ENCODE measurements at regions not wholly inside any gene's neighbourhood (a gene's known extent, or its start where the extent isn't known, plus 50 kb on each side); places are given as distances from the start of the nearest gene placed in this dataset.
"Not testable (repeated sequence)": the region's sequence is repeated elsewhere in the genome, so short reads cannot be mapped to it uniquely, and the experiment has no call there.

- intact Hi-C loops (cut with DNase I), result no loop called here
- TF ChIP-seq POLR2A (IDR thresholded peaks at IDR 0.05), result no peak
- TF ChIP-seq, protein P1, sequence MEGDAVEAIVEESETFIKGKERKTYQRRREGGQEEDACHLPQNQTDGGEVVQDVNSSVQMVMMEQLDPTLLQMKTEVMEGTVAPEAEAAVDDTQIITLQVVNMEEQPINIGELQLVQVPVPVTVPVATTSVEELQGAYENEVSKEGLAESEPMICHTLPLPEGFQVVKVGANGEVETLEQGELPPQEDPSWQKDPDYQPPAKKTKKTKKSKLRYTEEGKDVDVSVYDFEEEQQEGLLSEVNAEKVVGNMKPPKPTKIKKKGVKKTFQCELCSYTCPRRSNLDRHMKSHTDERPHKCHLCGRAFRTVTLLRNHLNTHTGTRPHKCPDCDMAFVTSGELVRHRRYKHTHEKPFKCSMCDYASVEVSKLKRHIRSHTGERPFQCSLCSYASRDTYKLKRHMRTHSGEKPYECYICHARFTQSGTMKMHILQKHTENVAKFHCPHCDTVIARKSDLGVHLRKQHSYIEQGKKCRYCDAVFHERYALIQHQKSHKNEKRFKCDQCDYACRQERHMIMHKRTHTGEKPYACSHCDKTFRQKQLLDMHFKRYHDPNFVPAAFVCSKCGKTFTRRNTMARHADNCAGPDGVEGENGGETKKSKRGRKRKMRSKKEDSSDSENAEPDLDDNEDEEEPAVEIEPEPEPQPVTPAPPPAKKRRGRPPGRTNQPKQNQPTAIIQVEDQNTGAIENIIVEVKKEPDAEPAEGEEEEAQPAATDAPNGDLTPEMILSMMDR (IDR thresholded peaks at IDR 0.05), result no peak
- no peaks in the 10 kb centered on the region for H3K4me1 ChIP-seq
- H3K9me3 ChIP-seq, result no peaks in the 10 kb centered on the region
- DNase-seq (ENCODE audit: extremely low spot score in 2 of 2), result no peak
- H3K27ac ChIP-seq, result no peak overlapping the region
- H3K4me3 ChIP-seq, result no peak overlapping the region
- H3K36me3 ChIP-seq, result no peaks in the 10 kb centered on the region
- H3K27me3 ChIP-seq, result no peaks in the 10 kb centered on the region
These were observed 611.9 kb upstream of the MAP3K7 start for GRCh38 chr6:91198588-91199255.

- no peaks in the 10 kb centered on the region for H3K27me3 ChIP-seq
- H3K4me3 ChIP-seq, result no peak overlapping the region
- TF ChIP-seq, protein P1 (IDR thresholded peaks at IDR 0.05), result no peak
- TF ChIP-seq POLR2A (IDR thresholded peaks at IDR 0.05) (no peak), POLR2AphosphoS5 (IDR thresholded peaks at IDR 0.05; ENCODE audit: insufficient read depth in 1 of 2, low read depth in 1 of 2) (no peak)
- no peaks in the 10 kb centered on the region for H3K36me3 ChIP-seq
- no peak for DNase-seq (ENCODE audit: extremely low spot score in 2 of 2)
- H3K27ac ChIP-seq, result no peak overlapping the region
- intact Hi-C loops (cut with DNase I), result no loop called here
- no peaks in the 10 kb centered on the region for H3K9me3 ChIP-seq
- H3K4me1 ChIP-seq, result no peaks in the 10 kb centered on the region
These were observed 609.9 kb upstream of the MAP3K7 start for GRCh38 chr6:91196729-91197128.

DNA sequence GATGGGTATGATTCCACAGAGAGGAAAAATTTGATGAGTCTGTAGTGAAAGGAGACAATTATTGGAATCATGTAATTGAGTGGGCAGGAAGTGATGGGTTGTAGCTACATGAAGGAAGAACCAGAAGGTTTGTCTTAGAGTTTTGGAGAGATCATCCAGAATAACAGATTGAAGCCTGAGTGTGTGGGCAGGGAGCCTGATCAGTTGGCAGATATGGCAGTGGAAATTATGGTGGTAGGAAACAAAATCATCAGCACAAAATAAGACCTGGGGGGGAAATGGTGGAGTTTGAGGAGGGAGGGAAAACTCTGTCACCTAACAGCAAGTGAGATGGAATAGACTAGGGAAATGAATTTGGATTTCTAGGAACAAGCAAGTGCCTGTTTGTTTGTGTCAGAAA, 606.6 kb upstream of the MAP3K7 start:
- no peaks in the 10 kb centered on the region for H3K4me1 ChIP-seq
- intact Hi-C loops (cut with DNase I), result no loop called here

DNA sequence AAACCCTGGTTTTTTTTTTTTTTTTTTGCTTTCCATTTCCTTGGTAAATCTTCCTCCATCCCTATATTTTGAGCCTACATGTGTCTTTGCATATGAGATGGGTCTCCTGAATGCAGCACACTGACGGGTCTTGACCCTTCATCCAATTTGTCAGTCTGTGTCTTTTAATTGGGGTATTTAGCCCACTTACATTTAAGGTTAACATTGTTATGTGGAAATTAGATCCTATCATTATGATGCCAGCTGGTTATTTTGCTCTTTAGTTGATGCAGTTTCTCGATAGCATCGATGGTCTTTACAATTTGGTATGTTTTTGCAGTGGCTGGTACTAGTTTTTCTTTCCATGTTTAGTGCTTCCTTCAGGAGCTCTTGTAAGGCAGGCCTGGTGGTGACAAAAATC, 603.2 kb upstream of the MAP3K7 start:
- H3K27me3 ChIP-seq; H3K9me3 ChIP-seq; intact Hi-C loops (cut with DNase I); DNase-seq (ENCODE audit: extremely low spot score in 2 of 2); H3K4me3 ChIP-seq; H3K4me1 ChIP-seq; H3K36me3 ChIP-seq; H3K27ac ChIP-seq: not testable (repeated sequence)

More for the DNA sequence above, 606.6 kb upstream of the MAP3K7 start:
- Histone ChIP-seq H3K27ac (no peak overlapping the region), H3K36me3 (no peaks in the 10 kb centered on the region), H3K4me3 (no peak overlapping the region), H3K9me3 (no peaks in the 10 kb centered on the region), H3K27me3 (no peaks in the 10 kb centered on the region)
- DNase-seq (ENCODE audit: extremely low spot score in 2 of 2), result no peak
- TF ChIP-seq, protein P1 (IDR thresholded peaks at IDR 0.05), result no peak
- TF ChIP-seq POLR2AphosphoS5 (IDR thresholded peaks at IDR 0.05; ENCODE audit: insufficient read depth in 1 of 2, low read depth in 1 of 2) (no peak), POLR2A (IDR thresholded peaks at IDR 0.05) (no peak)

- no peak overlapping the region for H3K4me3 ChIP-seq
- DNase-seq (ENCODE audit: extremely low spot score in 2 of 2), result no peak
- no peak overlapping the region for H3K27ac ChIP-seq
- no peaks in the 10 kb centered on the region for H3K36me3 ChIP-seq
- no peaks in the 10 kb centered on the region for H3K27me3 ChIP-seq
- intact Hi-C loops (cut with DNase I), result no loop called here
- TF ChIP-seq POLR2AphosphoS5 (IDR thresholded peaks at IDR 0.05; ENCODE audit: insufficient read depth in 1 of 2, low read depth in 1 of 2), result no peak
- no peak for TF ChIP-seq POLR2A (IDR thresholded peaks at IDR 0.05)
- TF ChIP-seq, protein P1 (IDR thresholded peaks at IDR 0.05), result no peak
- no peaks in the 10 kb centered on the region for H3K9me3 ChIP-seq
- no peaks in the 10 kb centered on the region for H3K4me1 ChIP-seq
These were observed 598.2 kb upstream of the MAP3K7 start for GRCh38 chr6:91185072-91185471.
